Panc1 (cell line): ENCODE measurements at regions not wholly inside any gene's neighbourhood (a gene's known extent, or its start where the extent isn't known, plus 50 kb on each side); places are given as distances from the start of the nearest gene placed in this dataset.

Source experiments
- ATAC-seq: fragments of 200-7000 bp; cut with Tn5 transposase; 2 replicates; pipeline ENCODE4 v1.9.1; 2020; ENCODE audit warnings: mild to moderate bottlenecking, moderate library complexity
- BruUV-seq: library from RNA; stranded (reverse); fragments of 400-500 nt; replicated peaks from 2 replicates; lab custom pipeline; 2021; lab: Mats Ljungman, UMichigan
- CTCF ChIA-PET: fragments of 300-600 bp; sonication (Branson Sonifier 250); formaldehyde crosslinking; loops from one replicate; lab custom pipeline; 2022; ENCODE audit warnings: antibody characterized with exemption; lab: Charles Lee
- POLR2A ChIA-PET: fragments of 300-600 bp; sonication (Branson Sonifier 250); formaldehyde crosslinking; loops from one replicate; lab custom pipeline; 2022; ENCODE audit warnings: antibody characterized with exemption; lab: Charles Lee
- DNase-seq: peaks from one replicate; pipeline ENCODE4 v3.0.0-alpha.2; 2010; ENCODE audit warnings: low read depth, low spot score
- H3K27ac ChIP-seq: 2 replicates; pipeline ENCODE4 v1.5.1; 2011; ENCODE audit warnings: mild to moderate bottlenecking, low read length, inconsistent platforms
- H3K27me3 ChIP-seq: fragments of 200-500 bp; sonication (Bioruptor generic); 2 replicates; pipeline ENCODE4 v1.6.0; 2014; ENCODE audit warnings: low read length, inconsistent platforms; ENCODE audit not compliant: control insufficient read depth, insufficient read depth
- H3K36me3 ChIP-seq: fragments of 200-500 bp; sonication (Bioruptor generic); 2 replicates; pipeline ENCODE4 v1.5.1; 2014; ENCODE audit warnings: inconsistent platforms, mild to moderate bottlenecking, low read length, moderate library complexity; ENCODE audit not compliant: control insufficient read depth, insufficient read depth
- H3K4me1 ChIP-seq: 2 replicates; pipeline ENCODE4 v1.5.1; 2011; ENCODE audit warnings: inconsistent platforms, mild to moderate bottlenecking, low read length, moderate library complexity; ENCODE audit not compliant: control insufficient read depth, insufficient read depth
- H3K4me3 ChIP-seq, 2 experiments: 2 replicates each; pipeline ENCODE4 v1.5.1; 2011 to 2012; ENCODE audit warnings: low read depth in 2 of 2, low read length in 2 of 2, mild to moderate bottlenecking in 2 of 2, inconsistent platforms in 1 of 2, moderate library complexity in 1 of 2
- H3K9me3 ChIP-seq: fragments of 200-500 bp; sonication (Bioruptor generic); 2 replicates; pipeline ENCODE4 v1.5.1; 2014; ENCODE audit warnings: low read depth, mild to moderate bottlenecking, inconsistent platforms, low read length, moderate library complexity; ENCODE audit not compliant: control insufficient read depth, insufficient read depth
- POLR2AphosphoS5 ChIP-seq: IDR thresholded peaks from 2 replicates; pipeline ENCODE4 v1.6.1; 2012; ENCODE audit warnings: mild to moderate bottlenecking, low read depth, low read length, moderate library complexity
- SIN3A ChIP-seq: IDR thresholded peaks from 2 replicates; pipeline ENCODE4 v1.6.1; 2012; ENCODE audit warnings: low read depth, mild to moderate bottlenecking, low read length, moderate library complexity, borderline replicate concordance; ENCODE audit not compliant: insufficient read depth
- TCF7L2 ChIP-seq: IDR thresholded peaks from 2 replicates; pipeline ENCODE4 v1.6.1; 2011; ENCODE audit warnings: mild to moderate bottlenecking, low read depth, low read length, inconsistent platforms
- in situ Hi-C: cut with HindIII; loops from 2 replicates; pipeline ENCODE4 v1.10.0; 2016; ENCODE audit warnings: low sequenced_read_pairs, low pct_unique_long_range_greater_than_20kb
- intact Hi-C: fragments of 100-400 bp; cut with micrococcal nuclease; formaldehyde crosslinking; loops from one replicate; pipeline ENCODE4 v1.10.0; 2022; ENCODE audit not compliant: unreplicated experiment
- TF ChIP-seq, protein P1 (sequence below): fragments of 450-650 bp; IDR thresholded peaks from 2 replicates; pipeline ENCODE4 v1.5.1; 2017; ENCODE audit warnings: mild to moderate bottlenecking
- TF ChIP-seq, protein P2 (sequence below), 2 experiments: IDR thresholded peaks; 2 replicates each; pipeline ENCODE4 v1.6.1; 2011 to 2012; ENCODE audit warnings: low read depth in 2 of 2, control low read depth in 1 of 2, low read length in 1 of 2, mild to moderate bottlenecking in 1 of 2, moderate library complexity in 1 of 2; ENCODE audit not compliant: insufficient read depth in 1 of 2

DNA sequence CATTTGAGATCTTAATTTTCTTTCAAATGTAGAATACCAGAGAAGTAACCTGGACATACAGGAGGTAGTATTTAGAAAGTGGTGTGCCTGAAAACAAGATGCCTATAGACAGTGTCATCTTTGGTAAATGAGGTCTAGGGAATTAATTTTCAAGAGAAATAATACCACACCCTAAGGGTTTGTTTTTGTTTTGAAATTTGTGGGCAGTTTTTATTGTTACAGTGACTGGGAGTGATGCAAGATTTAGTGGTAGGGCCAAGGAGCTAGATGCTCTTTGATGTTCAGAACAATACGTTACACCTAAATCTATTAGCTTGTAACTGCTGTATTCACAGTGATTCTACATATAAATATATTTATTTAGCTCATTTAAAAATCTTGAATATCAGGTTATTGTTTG is 856.5 kb upstream of the MAP3K7 start:
- intact Hi-C loops: no loop called here
- ATAC-seq (no peak), DNase-seq (no peak)
- TF ChIP-seq, protein P1, sequence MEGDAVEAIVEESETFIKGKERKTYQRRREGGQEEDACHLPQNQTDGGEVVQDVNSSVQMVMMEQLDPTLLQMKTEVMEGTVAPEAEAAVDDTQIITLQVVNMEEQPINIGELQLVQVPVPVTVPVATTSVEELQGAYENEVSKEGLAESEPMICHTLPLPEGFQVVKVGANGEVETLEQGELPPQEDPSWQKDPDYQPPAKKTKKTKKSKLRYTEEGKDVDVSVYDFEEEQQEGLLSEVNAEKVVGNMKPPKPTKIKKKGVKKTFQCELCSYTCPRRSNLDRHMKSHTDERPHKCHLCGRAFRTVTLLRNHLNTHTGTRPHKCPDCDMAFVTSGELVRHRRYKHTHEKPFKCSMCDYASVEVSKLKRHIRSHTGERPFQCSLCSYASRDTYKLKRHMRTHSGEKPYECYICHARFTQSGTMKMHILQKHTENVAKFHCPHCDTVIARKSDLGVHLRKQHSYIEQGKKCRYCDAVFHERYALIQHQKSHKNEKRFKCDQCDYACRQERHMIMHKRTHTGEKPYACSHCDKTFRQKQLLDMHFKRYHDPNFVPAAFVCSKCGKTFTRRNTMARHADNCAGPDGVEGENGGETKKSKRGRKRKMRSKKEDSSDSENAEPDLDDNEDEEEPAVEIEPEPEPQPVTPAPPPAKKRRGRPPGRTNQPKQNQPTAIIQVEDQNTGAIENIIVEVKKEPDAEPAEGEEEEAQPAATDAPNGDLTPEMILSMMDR: no peak
- TF ChIP-seq SIN3A: no peak
- TF ChIP-seq, protein P2, sequence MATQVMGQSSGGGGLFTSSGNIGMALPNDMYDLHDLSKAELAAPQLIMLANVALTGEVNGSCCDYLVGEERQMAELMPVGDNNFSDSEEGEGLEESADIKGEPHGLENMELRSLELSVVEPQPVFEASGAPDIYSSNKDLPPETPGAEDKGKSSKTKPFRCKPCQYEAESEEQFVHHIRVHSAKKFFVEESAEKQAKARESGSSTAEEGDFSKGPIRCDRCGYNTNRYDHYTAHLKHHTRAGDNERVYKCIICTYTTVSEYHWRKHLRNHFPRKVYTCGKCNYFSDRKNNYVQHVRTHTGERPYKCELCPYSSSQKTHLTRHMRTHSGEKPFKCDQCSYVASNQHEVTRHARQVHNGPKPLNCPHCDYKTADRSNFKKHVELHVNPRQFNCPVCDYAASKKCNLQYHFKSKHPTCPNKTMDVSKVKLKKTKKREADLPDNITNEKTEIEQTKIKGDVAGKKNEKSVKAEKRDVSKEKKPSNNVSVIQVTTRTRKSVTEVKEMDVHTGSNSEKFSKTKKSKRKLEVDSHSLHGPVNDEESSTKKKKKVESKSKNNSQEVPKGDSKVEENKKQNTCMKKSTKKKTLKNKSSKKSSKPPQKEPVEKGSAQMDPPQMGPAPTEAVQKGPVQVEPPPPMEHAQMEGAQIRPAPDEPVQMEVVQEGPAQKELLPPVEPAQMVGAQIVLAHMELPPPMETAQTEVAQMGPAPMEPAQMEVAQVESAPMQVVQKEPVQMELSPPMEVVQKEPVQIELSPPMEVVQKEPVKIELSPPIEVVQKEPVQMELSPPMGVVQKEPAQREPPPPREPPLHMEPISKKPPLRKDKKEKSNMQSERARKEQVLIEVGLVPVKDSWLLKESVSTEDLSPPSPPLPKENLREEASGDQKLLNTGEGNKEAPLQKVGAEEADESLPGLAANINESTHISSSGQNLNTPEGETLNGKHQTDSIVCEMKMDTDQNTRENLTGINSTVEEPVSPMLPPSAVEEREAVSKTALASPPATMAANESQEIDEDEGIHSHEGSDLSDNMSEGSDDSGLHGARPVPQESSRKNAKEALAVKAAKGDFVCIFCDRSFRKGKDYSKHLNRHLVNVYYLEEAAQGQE (IDR thresholded peaks at IDR 0.05; ENCODE audit: insufficient read depth in 1 of 2, low read depth in 2 of 2, low read length in 1 of 2): no peak
- no peak for TF ChIP-seq TCF7L2
- no peak for TF ChIP-seq POLR2AphosphoS5
- H3K4me1 ChIP-seq: no peaks in the 10 kb centered on the region
- H3K27ac ChIP-seq: no peak overlapping the region
- ChIA-PET POLR2A (no interaction called here), CTCF (no interaction called here)
- no TSS peak for BruUV-seq
- no peak overlapping the region for H3K4me3 ChIP-seq
- in situ Hi-C loops: no loop called here
- H3K9me3 ChIP-seq: no peaks in the 10 kb centered on the region
- H3K36me3 ChIP-seq: no peaks in the 10 kb centered on the region
- no peaks in the 10 kb centered on the region for H3K27me3 ChIP-seq

DNA sequence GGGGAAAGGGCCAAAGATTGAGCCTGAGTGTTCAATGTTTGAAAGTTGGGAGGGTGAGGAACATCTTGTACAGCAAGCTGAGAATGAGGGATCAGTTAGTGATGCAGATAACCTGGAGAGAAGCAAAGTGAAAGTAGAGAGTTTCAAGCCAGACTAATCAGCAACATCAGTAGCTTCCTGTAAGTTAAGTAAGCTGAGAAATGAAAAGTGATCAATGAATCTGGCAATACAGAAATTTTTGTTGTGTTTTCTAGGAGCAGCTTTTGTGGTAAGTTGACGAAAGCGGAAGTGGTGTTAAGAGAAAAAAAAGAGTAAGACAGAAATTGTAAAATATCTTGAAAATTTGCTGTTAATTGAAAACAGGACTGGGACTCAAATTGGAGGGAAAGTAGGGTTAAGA is 855.5 kb upstream of the MAP3K7 start:
- CTCF ChIA-PET: no interaction called here
- ATAC-seq: no peak
- no TSS peak for BruUV-seq
- POLR2A ChIA-PET: no interaction called here
- in situ Hi-C loops: no loop called here
- no peak for DNase-seq
- Histone ChIP-seq H3K4me1 (no peaks in the 10 kb centered on the region), H3K27ac (no peak overlapping the region), H3K4me3 (no peak overlapping the region), H3K36me3 (no peaks in the 10 kb centered on the region), H3K27me3 (no peaks in the 10 kb centered on the region), H3K9me3 (no peaks in the 10 kb centered on the region)
- intact Hi-C loops: no loop called here
- TF ChIP-seq POLR2AphosphoS5 (no peak), SIN3A (no peak), TCF7L2 (no peak)
- TF ChIP-seq, protein P2 (IDR thresholded peaks at IDR 0.05; ENCODE audit: insufficient read depth in 1 of 2, low read depth in 2 of 2, low read length in 1 of 2): no peak
- TF ChIP-seq, protein P1: no peak
